K562 (cell line): ENCODE measurements at regions not wholly inside any gene's neighbourhood (a gene's known extent, or its start where the extent isn't known, plus 50 kb on each side); places are given as distances from the start of the nearest gene placed in this dataset.

Experiments
- NR2C2 ChIP-seq, 2 experiments: fragments of 200-800 bp in 1 of 2; sonication (Bioruptor generic) in 1 of 2; sonication (generic) in 1 of 2; formaldehyde crosslinking in 1 of 2; IDR thresholded peaks; 2 replicates each; pipeline versions ENCODE4 v1.6.1 to v1.8.0; 2016 to 2022; ENCODE audit warnings: mild to moderate bottlenecking in 1 of 2, missing compliant biosample characterization in 1 of 2, missing genetic modification characterization in 1 of 2, missing genetic modification reagents in 1 of 2
- PHB ChIP-seq: fragments of 250-450 bp; sonication (Bioruptor Pico); IDR thresholded peaks from 2 replicates; pipeline ENCODE4 v1.5.0; 2021

- TF ChIP-seq PHB (CRISPR knock-in tag) (no peak), NR2C2 (CRISPR knock-in tag; IDR thresholded peaks at IDR 0.05) (no peak), NR2C2 (tag; IDR thresholded peaks at IDR 0.05) (no peak; the same call in 1 of the 2 replicates)
Measured at GRCh38 chr15:62896969-62897486, 145.5 kb upstream of the TPM1 start.
